Astrocyte of the hippocampus (primary cell): ENCODE measurements at regions not wholly inside any gene's neighbourhood (a gene's known extent, or its start where the extent isn't known, plus 50 kb on each side); places are given as distances from the start of the nearest gene placed in this dataset.

Experiments used
- DNase-seq: peaks from one replicate; pipeline ENCODE4 v3.0.0; 2011; ENCODE audit warnings: low read depth, low spot score

DNA sequence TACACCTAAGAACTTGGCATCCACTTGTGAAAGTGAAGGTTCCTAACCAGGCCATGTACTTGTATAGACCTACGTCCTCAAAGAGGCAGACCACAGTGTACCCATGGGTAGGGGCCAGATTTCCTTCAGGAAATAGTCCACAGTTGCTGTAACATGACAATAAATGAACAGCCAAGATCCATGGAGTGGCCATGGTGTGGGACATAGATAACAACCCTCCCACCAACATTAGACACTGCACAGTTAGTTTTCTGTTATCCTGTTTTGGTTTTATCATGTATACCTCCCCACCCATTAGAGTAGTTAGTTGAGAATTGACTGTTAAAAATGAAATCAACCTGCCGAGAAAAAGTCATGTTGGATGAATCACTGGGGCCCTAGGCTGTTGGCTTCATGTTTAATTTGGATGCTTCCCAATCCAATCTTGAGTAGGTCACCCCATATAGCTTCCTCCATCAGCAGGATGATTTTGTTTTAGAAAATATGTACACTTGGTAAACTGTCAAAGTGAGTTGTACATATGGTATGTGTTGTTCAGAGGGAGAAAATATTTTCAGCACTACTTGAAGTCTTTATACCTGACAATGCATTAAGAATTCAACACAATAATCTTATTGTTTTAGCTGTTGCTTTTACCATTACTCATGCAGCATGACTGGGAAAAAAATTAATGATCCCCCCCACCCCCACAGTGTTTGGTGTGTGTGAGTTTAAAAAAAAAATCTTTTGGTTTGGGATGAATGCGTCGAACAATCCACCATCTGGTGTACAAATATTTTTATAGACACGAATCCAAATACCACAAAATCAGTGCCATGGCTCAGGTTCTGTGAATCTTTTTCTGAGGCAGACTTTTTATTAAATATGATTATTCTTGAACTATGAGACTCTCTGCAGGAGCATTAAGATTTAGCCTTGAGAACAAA lies 88.3 kb upstream of the ARHGAP29 start:
- peak; percentile 94 for DNase-seq

DNA sequence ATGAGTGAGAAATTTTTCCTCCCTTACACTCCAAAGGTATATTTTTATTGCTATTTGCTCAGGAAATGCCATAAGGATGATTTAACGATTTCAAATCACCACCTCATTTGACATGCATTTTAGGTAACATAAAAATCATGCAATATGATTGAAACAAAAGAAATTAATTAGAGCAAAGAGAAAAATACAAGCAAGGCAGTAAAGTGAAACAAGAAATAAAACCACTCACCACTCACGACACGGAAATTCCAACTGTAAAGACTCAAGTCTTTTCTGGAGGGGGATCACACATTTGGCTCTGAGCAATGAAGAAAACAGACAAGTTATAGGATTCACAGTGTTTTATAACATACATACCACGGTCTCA lies 86.8 kb upstream of the ARHGAP29 start:
- peak; percentile 32 for DNase-seq

DNA sequence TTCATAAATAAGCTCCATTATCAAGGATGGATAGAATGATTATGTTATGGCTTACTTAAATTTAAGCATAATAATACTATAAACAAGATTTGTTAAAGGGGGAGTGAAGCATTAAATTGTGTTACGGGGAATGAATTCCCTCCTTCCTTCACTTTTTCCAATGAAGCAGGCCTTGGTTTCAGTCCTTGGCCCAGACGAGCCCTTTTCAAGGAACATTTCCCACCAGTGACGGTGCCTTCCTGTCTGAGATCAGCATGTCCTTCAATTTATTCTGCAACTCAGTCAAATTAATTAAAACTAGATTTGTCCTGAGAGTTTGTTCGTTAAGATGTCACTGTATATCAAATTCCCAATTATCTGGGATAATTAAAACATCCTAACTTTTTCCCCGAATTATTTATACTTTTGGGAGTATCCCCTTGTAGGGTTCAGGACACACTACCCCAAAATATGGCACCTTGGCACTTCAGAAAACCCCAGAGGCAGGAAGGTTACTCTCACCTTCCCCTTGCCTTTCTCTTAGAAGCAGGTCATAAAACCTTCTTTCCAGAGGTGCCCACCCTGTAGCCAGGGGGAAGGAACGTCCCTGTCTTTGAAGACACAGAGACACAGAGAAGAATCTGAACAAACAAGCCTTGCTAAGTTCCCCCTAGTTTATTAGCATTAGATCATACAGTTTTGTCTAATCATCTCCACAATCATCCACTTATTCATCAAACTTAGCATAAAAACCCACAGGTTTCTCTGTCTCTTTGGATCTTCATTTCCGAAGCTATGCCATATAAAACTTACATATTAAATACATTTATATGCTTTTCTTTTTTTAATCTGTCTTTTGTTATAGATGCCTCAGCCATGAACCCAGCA lies 86.2 kb upstream of the ARHGAP29 start:
- DNase-seq, result no peak

DNA sequence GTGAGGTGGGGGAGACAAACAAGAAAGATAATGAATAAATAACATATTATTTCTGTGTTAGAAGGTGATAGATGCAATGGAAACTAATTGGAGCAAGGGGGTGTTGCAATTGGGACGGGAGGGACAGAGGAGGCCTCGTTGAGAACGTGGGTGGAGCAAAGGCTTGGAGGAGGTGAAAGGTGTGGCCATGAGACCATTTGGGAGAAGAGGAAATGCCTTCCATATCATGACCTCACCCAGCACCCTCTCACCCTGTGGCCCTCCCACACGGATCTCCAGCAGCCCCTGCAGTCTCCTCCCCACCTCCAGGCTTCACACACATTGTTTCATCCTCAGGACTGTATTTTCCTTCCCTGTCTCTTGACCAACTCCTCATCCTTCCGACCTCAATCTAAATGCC lies 85.3 kb upstream of the ARHGAP29 start:
- DNase-seq, result no peak

DNA sequence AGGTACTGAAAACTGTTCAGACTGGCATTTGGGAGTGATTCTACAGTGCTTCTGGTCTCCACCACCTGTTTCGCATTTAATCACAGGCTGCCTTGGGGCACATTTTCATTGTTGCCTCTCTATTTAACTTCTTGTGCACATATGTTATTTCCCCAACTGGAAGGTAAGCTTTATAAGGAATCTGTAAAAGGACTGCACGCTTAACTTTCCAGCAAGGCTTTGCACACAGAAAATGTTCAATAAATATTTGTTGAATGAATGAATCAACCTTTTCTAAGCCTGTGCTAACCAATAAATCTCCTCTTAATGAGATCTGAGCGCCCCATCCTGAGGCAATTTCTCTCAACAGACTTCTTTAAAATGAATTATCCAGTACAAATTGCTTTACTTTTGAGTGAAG lies 84.3 kb upstream of the ARHGAP29 start:
- no peak for DNase-seq

DNA sequence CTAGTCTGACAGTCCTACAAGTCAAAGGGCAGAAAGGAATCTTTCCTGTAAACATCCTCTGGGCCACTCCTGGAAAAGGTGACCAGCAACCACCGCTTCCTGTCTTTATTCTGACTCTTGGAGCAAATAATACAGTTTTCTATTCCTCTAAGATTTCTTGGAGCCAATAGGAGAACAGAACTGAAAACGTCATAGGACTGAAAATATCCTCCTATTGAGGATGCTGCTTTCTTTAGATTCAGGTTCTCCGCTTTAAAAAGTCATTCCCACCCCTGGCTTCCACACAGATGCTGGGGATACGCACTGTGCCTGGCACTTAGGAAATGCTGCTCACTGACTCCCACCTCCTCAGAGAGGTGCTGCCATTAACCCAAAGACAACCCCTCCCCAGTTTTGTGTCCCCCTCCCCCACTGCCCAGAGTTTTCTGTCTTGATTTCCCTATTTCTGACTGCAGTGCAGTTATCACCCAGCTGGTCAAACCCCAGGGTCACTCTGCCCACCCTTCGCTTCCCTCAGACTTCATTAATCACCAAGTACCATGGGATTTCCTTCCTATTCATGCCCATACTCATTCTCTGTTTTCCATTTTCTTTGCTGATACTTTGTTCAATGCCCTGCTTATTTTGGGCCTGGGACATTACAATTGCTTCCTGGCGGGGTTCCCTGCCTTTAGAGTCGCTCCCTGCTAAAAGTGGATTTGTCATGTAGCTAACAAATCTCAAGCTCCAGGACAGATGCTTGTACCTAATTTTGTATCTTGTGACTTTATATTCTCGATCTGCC lies 82.1 kb upstream of the ARHGAP29 start:
- DNase-seq, result no peak

DNA sequence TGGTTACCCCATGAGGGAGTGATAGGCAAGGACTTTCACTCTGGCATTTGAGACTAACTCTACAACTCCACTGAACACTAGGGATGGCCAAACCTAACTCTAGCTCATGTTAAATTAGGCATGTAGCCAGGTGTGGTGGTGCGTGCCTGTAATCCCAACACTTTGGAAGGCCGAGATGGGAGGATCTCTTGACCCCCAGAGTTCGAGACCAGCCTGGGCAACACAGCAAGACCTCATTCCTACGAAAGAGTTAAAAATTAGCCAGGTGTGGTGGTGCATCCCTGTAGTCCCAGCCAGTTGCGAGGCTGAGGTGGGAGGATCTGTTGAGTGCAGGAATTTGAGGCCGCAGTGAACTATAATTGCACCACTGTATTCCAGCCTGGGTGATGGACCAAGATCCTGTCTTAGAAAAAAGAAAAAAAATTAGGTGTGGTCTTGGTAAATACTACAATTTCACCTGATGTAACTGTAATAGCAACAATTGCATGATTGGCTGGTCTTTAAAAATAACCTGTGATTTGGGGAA lies 81.2 kb upstream of the ARHGAP29 start:
- no peak for DNase-seq

DNA sequence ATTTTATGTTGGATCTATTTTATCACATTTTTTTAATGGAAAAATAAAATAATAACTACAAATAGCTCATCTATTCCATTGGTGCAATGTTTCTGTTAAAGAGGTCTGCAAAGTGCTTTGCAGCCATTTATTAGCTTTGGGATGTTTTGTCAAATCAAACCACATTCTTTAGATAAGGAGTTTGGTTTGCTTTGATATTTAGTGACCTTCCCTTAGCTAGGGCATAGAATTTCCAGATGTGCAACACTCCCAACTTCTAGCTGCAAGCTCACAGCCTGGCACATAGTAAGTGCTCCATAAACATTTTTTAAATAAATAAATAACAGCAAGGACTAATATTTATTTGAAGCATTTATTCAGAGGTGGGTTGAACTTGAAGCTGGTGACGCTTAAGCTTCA lies 80.4 kb upstream of the ARHGAP29 start:
- no peak for DNase-seq

DNA sequence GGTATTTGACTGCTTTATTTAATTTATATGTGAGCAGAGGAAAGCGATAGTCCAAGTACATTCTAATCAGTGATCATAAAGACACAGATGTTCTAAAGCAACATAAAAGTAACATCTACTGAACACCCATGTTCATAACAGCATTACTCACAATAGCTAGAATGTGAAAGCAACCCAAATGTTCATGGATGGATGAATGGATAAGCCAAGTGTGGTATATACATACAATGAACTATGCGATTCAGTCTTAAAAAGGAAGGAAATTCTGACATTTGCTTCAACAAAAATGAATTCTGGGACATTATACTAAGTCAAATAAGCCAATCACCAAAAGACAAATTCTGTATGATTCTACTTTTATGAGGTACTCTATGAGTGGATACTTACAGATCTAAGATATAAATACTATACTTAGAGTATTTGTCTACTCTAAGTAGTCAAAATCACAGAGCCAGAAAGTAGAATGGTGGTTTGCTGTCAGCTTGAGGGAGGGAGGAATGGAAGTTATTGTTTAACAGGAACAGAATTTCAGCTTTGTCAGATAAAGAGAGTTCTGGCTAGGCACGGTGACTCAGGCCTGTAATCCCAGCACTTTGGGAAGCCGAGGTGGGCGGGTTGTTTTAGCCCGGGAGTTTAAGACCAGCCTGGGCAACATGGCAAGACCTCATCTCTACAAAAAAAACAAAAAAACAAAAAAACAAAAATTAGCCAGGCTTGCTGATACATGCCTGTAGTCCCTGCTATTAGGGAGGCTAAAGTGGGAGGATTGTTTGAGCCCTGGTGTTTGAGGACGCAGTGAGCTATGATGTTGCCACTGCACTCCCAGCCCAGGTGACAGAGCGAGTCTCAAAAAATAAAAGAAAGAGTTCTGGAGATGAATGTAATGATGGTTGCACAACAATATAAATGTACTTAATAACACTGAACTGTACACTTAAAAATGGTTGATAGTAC lies 79.7 kb upstream of the ARHGAP29 start:
- DNase-seq, result peak; percentile 53

DNA sequence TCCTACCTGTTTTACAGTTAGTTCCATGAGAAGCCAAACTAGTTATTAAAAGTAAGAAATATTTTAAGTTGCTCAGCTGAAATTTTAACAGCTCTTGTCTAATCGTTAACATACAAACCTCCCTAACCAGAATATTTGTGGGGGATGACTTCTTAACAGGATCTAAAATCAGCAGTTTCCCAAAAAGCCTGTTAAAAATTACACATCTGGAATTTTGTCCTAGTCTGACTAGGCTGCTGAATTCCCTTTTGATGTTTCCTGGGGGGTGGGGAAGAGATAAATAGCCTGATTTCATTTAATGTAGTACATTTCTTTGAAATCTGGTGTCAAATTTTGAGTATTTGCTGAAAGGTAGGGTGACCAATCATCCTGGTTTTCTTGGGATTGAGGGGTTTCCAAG lies 78.8 kb upstream of the ARHGAP29 start:
- DNase-seq, result no peak

DNA sequence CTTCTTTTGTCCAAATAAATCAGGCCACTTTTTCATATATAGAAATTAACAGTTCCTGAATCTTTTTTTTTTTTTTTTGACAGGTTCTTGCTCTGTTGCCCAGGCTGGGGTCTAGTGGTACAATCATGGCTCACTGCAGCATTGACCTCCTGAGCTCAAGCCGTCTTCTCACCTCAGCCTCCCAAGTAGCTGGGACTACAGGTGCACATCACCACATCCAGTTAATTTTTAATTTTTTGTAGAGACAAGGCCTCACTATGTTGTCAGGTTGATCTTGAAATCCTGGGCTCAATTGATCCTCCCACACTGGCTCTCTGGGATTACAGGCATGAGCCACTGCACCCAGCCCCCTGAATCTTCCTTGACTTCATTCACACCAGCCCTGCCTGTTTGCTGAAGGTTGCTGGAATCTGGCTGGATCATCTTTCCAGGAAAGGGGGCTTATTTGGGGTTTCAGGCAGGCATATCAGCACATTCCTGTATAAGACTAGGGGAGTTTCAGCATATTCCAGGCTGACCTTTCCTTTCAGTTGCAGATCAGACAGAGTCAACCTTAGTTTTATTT lies 78.2 kb upstream of the ARHGAP29 start:
- DNase-seq, result no peak

DNA sequence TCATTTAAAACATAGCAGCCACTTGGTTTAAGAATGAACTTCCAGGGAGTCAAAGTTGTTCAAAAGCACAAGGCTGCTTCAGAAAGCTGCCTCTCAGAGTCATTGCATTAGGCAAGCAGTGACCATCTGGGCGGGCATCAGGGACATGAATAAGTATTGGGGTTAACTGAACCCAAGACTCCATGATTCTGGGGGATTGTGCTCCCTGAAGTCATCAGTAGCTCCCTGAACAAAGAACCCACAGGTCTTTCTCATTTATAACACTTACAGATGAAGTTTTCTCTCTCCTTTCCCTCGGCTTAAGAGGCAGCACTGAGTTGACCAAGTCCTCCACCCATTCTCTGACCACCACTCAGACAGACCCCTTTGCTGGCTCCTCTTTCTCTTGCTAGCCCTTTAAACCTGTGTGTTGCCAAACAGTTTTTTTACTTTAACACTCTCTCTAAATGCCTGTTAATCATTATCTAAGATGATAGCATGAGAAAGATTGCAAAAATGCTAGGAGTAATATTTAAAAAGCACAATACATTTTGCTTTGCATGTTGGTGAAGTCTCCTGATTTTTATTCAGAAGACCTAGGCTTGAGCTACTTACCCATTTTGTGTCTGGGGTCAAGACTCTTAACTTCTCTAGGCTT lies 77.0 kb upstream of the ARHGAP29 start:
- DNase-seq, result no peak

DNA sequence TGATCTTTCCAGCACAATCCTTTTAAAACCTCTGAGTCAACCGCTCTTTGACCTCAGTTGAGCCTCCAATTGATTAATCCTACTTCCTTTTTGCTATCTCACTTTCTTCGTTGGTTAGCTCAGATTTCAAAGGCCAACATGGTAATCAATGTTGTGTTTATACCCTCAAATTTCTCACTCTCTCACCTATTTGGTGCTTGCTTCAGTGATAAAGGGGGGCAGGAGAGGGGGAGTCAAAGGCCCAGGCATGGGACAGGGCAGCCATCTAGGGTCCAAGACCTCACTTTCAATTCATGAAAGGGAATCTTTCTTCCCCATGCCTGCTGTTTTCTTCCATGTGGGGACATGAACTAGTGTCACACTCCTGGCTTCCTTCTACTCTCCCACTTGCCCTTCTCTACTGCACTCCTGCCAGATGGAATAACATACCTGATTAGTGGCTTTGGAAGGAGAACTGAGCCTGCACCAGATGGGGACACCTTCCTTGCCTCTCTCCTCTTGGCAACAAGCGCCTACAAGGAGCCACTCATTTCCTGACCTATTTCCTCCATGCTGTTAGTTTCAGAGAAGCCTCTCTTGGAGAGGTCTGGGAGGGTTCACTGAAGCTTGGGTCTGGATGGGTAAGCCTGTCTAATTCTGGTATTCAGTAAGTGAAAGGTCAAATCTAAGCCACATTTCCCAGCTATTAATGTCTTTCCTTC lies 73.3 kb upstream of the ARHGAP29 start:
- DNase-seq, result no peak

DNA sequence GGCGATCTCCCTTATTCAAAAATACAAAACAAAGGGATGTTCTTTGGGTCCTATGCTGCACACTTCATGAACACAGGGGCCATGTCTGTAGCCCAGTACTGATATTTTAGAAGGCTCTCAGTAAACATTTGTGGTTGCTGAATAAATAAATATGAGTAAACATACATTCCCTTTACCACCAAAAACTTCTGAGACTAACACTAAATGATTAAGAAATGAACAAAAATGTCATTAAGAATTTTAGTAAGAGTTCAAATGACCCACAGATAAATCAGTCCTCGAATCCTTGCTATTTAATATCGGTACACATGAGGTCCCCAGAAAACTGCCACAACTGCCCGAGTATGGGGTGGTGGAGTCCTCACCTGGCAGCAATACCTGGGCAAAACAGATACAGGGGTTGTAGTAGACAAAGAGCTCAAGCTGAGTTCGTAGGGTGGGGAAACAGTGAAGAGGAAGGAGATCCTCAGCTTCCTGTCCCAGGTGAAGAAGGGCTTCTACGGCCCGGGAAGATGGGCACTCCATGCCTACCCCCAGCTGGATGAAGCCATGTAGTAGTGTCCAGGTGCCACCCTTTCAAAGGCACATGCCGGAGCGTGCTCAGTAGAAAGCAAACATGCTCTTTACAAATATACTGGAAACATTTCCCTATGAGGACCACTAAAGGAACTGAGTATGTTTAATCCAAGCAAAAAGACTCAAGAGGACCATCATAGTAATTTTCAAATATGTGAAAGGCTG lies 72.6 kb upstream of the ARHGAP29 start:
- no peak for DNase-seq

DNA sequence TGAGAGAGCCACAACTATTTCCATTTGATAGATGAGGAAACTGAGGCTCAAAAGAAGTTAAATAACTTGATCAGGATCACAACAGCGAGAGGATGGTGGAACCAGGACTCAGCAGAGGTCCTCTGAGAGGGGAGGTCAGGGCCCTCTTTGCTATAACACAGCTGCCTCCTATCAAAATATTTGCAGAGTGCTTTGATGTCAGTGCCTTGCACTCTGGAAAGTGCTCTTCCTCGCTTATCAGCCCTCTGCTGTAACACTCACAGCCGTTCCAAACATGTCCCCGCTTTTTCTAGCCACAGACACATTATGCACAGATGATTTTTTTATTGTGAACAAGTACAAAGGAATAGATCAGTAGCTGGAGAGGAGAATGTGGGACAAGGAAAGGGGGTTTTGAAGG lies 71.8 kb upstream of the ARHGAP29 start:
- no peak for DNase-seq

DNA sequence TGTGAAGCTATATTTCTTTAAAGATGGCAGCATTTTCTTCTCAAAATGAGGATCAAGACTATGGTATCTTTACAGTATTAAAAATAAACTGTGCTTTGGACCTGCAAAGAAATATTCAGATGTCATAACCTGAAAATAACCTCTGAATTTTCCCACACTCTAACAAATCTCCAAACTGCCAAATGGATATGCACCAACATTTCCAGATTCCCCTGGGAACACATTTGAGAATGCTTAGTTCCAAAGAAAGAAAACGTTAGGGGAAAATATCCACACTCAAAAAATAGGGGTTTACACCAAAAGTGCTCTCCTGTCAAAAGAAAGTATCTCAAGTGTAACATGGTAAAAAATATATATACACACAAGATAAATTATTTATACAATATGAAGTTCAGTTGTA lies 69.1 kb upstream of the ARHGAP29 start:
- DNase-seq, result no peak

DNA sequence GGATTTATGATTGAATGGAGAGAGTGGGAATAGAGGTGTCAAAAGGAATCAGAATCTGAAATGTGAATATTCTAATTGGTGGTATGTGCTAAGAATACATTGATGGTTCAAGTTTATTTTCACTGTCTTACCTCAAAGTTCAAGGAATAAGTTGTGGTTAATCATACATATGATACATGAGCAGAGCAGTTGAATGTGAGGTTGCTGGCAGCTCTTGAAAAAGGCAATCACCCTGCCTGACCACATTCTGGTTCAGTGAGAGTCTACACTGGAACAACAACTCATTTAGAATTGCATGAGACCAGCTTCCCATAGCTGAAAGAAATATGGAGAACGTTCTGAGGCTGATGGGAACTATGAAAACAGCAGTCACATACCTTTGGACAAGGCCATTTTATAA lies 68.3 kb upstream of the ARHGAP29 start:
- DNase-seq, result peak; percentile 84

DNA sequence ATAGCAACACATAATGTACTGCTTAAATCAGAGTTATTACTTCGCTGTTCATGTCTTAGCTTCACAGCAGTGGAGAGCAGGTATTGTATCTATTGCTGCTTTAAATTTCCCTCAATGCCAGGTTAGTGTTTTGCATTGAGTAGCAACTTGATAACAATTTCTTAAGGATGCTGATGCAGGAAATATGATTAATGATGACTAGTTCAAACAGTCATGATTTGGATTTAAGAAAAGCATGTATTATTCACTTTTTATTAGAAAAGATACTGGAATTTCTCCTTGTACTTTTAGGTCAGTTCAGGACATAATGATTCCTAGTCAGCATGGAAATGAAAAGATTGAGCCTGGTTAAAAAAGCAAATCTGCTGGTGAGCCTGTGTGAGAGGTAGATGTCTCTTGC lies 67.2 kb upstream of the ARHGAP29 start:
- DNase-seq, result no peak
